Right ventricle myocardium inferior (tissue), 1 donor: ENCODE measurements at regions not wholly inside any gene's neighbourhood (a gene's known extent, or its start where the extent isn't known, plus 50 kb on each side); places are given as distances from the start of the nearest gene placed in this dataset.

ENCODE experiments used
- ATAC-seq: fragments of 200-7000 bp; cut with Tn5 transposase; one replicate; pipeline ENCODE4 v1.9.1; 2020; ENCODE audit warnings: mild to moderate bottlenecking, moderate library complexity
- DNase-seq: peaks from one replicate; pipeline ENCODE4 v3.0.0; 2021; ENCODE audit errors: missing footprints
- intact Hi-C: fragments of 100-400 bp; cut with DNase I; formaldehyde crosslinking; loops from one replicate; pipeline ENCODE4 v1.11.0; 2022
- donor health status: DM: no; HTN: yes; CAD: no; lungs with severe emphysema.

- ATAC-seq (no peak), DNase-seq (no peak)
- intact Hi-C loops = no loop called here
These were observed 186.1 kb upstream of the B3GALT2 start for GRCh38 chr1:193372553-193372952.

DNA sequence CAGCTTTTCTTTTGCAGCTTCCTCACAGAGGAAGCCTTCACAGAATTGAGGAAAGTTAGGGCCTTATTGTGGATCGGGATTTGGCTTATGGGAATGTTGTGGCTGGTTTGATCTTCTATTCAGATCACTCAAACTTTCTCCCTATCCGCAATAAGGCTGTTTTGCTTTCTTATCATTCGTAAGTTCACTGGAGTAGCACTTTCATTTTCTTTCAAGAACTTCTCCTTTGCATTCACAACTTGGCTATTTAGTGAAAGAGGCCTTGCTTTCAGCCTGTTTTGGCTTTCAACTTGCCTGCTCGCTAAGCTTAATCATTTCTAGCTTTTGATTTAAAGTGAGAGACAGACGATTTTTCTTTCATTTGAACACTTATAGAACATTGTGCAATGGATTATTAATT, 181.9 kb upstream of the B3GALT2 start:
- no peak for DNase-seq
- intact Hi-C loops = no loop called here
- no peak for ATAC-seq

GRCh38 chr1:193367863-193368262, 181.4 kb upstream of the B3GALT2 start:
- DNase-seq (no peak), ATAC-seq (no peak)
- intact Hi-C loops = no loop called here

DNA sequence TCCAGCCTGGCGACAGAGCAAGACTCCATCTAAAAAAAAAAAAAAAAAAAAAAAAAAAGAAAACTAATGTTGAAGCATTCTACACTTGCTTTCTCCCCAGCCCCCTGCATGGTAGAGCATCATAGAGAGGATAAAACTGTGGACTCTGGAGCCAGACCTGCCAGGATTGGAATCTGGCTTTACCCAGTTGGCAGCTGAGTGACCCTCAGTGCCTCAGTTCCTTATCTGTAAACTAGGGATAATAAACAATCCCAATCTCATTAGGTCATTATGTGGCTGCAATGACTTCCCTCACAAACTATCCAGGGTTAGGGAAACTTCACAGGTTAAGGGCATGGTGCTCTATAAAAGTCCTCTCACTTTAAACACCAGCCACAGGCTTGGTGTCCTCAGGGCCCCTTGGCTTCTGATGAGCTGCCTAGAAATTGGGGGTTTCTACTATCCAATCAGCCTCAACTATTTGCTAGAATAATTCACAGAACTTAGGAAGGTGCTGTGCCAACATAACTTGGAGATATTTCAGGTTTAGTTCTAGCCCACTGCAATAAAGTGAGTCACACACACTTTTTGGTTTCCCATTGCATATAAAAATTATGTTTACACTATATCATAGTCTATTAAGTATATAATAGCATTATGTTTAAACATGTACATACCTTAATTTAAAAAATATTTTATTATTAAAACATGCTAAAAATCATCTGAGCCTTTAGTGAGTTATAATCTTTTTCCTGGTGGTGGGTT, 180.5 kb upstream of the B3GALT2 start:
- DNase-seq (no peak), ATAC-seq (no peak)
- intact Hi-C loops = no loop called here

GRCh38 chr1:193365966-193366365, 179.6 kb upstream of the B3GALT2 start:
- intact Hi-C loops = no loop called here
- no peak for DNase-seq
- no peak for ATAC-seq

GRCh38 chr1:193359631-193360030, 173.2 kb upstream of the B3GALT2 start:
- intact Hi-C loops = loop anchor here (5.0 to 10.0 kb wide), 2 partner anchors 167 to 595 kb away; no protein-coding TSS in a partner anchor
- no peak for DNase-seq
- no peak for ATAC-seq

DNA sequence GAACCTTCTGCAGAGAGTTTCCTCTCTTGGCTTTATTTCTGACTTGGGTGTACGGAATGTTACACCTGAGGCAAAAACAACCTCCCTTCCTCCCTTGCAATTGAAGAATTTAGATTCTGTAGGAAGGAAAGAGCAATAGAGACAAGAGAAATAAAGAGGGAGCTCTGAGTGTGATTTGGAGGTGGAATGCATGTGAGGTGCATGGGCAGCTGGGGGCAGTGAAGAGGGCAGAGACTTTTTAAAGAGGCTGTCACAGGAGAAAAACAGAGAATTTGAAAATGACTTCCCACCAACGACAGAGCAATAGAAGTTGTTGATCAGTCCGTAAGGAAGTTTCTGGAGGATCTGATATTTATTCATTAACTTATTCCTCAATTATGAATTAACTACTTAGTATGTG, 172.0 kb upstream of the B3GALT2 start:
- DNase-seq (no peak), ATAC-seq (no peak)
- intact Hi-C loops = loop anchor here (5.0 to 10.0 kb wide), 2 partner anchors 166 to 596 kb away; no protein-coding TSS in a partner anchor

- intact Hi-C loops = loop anchor here (5.0 to 10.0 kb wide), 2 partner anchors 164 to 599 kb away; no protein-coding TSS in a partner anchor
- ATAC-seq (peak; percentile 92), DNase-seq (no peak)
These were observed 169.8 kb upstream of the B3GALT2 start for GRCh38 chr1:193356249-193356648.

DNA sequence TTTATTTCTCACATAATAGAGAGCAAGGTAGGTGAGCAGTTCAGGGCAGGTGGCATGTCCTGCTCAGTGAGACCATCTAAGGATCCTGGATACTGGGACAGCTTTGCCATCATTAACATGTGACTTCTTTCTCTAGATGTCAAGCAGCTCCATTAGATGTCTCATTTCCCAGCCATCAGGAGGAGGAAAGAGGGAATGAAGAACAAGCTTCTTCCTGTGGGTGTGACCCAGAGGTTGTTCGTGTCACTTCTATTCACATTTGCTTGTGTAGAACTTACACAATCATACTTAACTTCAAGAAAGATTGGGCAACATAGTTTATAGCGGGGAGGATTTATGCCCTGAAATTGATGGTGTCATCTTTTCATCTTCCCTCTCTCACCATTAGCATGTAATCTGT, 169.2 kb upstream of the B3GALT2 start:
- ATAC-seq (no peak), DNase-seq (no peak)
- intact Hi-C loops = loop anchor here (5.0 to 10.0 kb wide), 2 partner anchors 163 to 599 kb away; no protein-coding TSS in a partner anchor

- intact Hi-C loops = loop anchor here (5.0 to 10.0 kb wide), 2 partner anchors 163 to 600 kb away; no protein-coding TSS in a partner anchor
- DNase-seq = no peak
- ATAC-seq = no peak
These were observed 168.8 kb upstream of the B3GALT2 start for GRCh38 chr1:193355178-193355577.

DNA sequence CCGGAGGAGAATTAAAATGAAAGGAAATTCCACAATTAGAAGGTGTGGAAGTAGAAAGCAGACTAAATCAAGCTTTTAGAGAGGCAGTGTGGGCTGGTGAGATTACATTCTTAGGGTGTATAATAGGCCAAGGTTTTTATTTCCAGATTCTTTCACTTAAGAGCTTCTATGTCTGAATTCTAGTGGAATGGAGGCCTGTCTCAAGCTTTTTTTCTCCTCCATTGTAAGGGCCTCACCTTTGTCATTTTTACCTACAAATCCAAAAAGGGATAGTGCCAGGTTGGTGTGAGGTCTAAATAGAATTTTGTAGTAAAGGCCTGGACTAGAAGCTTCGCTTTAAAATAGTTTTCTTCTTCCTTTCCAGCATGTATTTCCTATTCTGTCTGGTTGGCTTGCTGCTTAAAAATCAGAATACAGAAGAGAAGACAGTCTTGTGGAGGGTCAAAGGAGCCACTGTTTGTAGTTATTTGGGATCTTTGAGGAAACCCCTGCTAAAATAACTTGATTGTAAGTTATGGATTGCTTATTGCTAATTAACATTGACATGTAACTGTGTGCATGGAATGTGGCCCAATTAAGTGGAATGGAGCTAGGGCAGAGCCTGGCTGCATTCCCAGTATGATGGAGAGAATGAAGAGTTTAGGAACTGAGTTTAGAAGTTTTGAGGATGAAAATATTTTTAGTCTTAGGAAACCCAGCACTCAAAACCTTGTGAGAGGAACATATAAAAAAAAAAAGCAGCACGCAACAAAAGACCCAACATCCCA, 162.5 kb upstream of the B3GALT2 start:
- DNase-seq = no peak
- intact Hi-C loops = no loop called here
- no peak for ATAC-seq

GRCh38 chr1:193348091-193348768, 161.8 kb upstream of the B3GALT2 start:
- no peak for ATAC-seq
- DNase-seq = no peak
- intact Hi-C loops = no loop called here

GRCh38 chr1:193346085-193346484, 159.7 kb upstream of the B3GALT2 start:
- ATAC-seq = no peak
- no peak for DNase-seq
- intact Hi-C loops = no loop called here

GRCh38 chr1:193342811-193343210, 156.4 kb upstream of the B3GALT2 start:
- no peak for ATAC-seq
- intact Hi-C loops = no loop called here
- no peak for DNase-seq

- intact Hi-C loops = no loop called here
- DNase-seq = no peak
- ATAC-seq = no peak
These were observed 153.9 kb upstream of the B3GALT2 start for GRCh38 chr1:193340331-193340730.

DNA sequence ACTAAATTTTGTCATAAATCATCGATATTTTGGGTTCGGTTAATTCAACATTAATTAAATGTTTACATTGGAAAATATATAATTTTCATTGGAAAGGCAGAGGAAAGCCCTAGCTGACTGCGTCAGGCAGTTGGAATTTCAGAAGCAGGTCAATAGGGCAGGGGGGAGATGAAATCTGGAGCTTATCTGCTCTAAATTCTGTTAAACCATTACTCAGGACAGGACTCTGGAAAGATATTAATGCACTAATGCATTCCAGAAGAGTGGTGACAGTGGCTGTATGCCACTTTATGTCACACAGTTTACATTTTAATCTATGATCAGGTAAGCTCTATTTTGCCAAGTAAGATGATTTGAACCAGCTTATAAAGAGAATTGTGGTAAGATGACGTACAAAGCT, 153.0 kb upstream of the B3GALT2 start:
- ATAC-seq = no peak
- no peak for DNase-seq
- intact Hi-C loops = no loop called here

DNA sequence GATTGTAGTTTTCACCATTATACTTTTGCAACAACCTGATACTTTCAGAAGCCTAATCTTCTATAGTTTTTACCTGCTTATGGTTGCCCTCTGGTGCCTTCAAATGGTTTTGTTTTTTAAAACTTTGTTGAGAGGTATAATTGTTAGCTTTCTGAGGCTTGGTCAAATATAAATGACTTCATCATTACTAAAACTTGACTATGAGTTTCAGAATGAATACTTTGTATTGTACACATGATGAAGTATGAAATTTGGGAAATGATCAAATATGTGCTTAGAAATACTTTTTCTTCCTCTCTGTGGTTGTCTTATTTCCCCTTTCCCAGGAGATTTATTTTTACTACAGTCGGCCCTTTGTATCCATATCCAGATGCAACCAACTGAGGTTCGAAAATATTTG, 151.8 kb upstream of the B3GALT2 start:
- no peak for ATAC-seq
- intact Hi-C loops = no loop called here
- DNase-seq = no peak

DNA sequence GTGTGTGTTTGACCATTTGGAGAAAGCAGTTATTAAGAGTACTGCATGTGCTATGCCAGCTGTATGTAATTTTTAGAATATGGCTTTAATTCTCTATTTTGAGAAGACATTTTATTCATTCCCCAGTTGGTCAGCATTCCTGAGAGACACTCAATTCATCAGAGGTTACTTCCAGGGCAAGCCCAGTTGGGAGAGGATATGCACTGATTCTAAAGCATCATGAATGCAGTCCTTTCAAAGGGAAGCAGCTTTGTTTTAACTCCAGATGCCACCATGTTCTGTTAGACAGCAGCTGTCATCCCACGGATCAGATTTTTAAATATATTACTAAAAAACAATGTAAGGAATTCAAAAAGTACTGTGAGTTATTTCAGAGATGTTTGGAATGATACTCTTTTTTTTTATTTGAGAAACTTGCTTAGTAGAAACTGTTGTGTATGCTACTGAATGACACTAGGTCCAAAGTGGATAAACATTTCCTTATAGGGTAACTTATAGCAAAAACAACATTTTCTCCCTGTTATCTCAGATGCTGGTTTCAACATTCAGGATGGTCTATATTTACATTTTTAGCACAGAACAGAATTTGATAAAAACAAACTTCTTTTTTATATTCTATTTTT, 149.5 kb upstream of the B3GALT2 start:
- intact Hi-C loops = no loop called here
- no peak for ATAC-seq
- no peak for DNase-seq

- intact Hi-C loops = no loop called here
- no peak for ATAC-seq
- DNase-seq = no peak
These were observed 146.8 kb upstream of the B3GALT2 start for GRCh38 chr1:193333166-193333565.
